ENCODE measurements at regions not wholly inside any gene's neighbourhood (a gene's known extent, or its start where the extent isn't known, plus 50 kb on each side); places are given as distances from the start of the nearest gene placed in this dataset.

GRCh38 chr13:81381560-81381959 lies 1040.6 kb upstream of the SPRY2 start (continued):
- TF ChIP-seq, protein P1, sequence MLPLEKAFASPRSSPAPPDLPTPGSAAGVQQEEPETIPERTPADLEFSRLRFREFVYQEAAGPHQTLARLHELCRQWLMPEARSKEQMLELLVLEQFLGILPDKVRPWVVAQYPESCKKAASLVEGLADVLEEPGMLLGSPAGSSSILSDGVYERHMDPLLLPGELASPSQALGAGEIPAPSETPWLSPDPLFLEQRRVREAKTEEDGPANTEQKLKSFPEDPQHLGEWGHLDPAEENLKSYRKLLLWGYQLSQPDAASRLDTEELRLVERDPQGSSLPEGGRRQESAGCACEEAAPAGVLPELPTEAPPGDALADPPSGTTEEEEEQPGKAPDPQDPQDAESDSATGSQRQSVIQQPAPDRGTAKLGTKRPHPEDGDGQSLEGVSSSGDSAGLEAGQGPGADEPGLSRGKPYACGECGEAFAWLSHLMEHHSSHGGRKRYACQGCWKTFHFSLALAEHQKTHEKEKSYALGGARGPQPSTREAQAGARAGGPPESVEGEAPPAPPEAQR (tag by site-specific recombination; IDR thresholded peaks at IDR 0.05): no peak
- TF ChIP-seq ZNF843 (tag by site-specific recombination; IDR thresholded peaks at IDR 0.05): no peak

DNA sequence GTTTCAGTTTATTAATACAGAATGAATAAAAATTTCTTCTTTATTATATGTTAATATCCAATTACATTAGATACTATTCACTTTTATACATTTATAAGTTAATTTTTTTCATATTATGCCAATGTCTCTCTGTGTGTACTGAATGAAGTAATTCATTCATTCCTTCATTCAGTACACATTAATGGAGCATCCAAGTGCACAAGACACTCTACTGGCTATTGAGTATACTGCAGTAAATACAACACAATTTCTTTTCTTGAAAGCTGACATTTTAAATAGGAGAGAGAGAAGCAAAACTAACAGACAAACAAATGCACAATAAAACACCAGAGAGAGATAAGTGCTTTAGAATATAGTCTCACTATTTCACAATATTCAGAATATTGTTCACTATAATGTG lies 1038.3 kb upstream of the SPRY2 start:
- ChIA-PET CTCF (no interaction called here), POLR2A (no interaction called here)
- H3K36me3 ChIP-seq (ENCODE audit: control insufficient read depth in 2 of 2, insufficient read depth in 1 of 2, low read length in 2 of 2): no peaks in the 10 kb centered on the region
- no peaks in the 10 kb centered on the region for H3K4me1 ChIP-seq (ENCODE audit: control insufficient read depth, insufficient read depth, low read length)
- no peak overlapping the region for H3K27ac ChIP-seq (ENCODE audit: extremely low read depth, low read depth, low read length)
- TF ChIP-seq KLF7 (tag by site-specific recombination; IDR thresholded peaks at IDR 0.05; ENCODE audit: borderline replicate concordance) (no peak), KLF9 (tag by site-specific recombination; IDR thresholded peaks at IDR 0.05; ENCODE audit: low read depth) (no peak), ZNF558 (tag by site-specific recombination; IDR thresholded peaks at IDR 0.05) (no peak), KLF10 (tag by site-specific recombination; IDR thresholded peaks at IDR 0.05) (no peak), ZNF121 (tag by site-specific recombination; IDR thresholded peaks at IDR 0.05) (no peak), ZNF37A (tag by site-specific recombination; IDR thresholded peaks at IDR 0.05) (no peak), BCL11A (tag by site-specific recombination; IDR thresholded peaks at IDR 0.05; ENCODE audit: low read depth) (no peak), GLI2 (tag by site-specific recombination; IDR thresholded peaks at IDR 0.05; ENCODE audit: borderline replicate concordance, low read depth) (no peak), PRDM4 (tag by site-specific recombination; IDR thresholded peaks at IDR 0.05) (no peak), ZFP69B (tag by site-specific recombination; IDR thresholded peaks at IDR 0.05) (no peak), ZNF639 (tag by site-specific recombination; IDR thresholded peaks at IDR 0.05) (no peak)
- H3K9me3 ChIP-seq (ENCODE audit: control insufficient read depth, insufficient read depth, low read depth, low read length): no peaks in the 10 kb centered on the region
- no peak overlapping the region for H3K4me3 ChIP-seq (ENCODE audit: low read depth, low read length)

DNA sequence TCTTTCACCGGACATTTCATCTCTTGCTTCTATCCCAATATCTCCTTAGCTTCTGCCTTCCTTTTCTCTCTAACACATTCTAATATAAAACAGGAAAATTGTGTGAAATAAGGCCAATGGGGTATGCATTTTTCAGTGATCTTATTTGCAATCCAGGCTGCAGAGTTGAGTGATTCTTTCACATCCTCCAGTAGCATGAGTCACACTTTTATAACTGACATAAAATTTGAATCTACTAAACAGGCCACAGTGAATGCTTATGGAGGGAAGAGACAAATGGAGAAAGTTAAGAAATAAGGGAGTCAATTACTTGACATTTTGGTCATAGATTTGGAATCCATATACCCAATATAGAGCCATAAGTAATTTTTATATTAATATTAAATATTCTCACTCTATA lies 1037.0 kb upstream of the SPRY2 start:
- Histone ChIP-seq H3K36me3 (ENCODE audit: control insufficient read depth in 2 of 2, insufficient read depth in 1 of 2, low read length in 2 of 2) (no peaks in the 10 kb centered on the region), H3K4me1 (ENCODE audit: control insufficient read depth, insufficient read depth, low read length) (no peaks in the 10 kb centered on the region), H3K27ac (ENCODE audit: extremely low read depth, low read depth, low read length) (no peak overlapping the region), H3K4me3 (ENCODE audit: low read depth, low read length) (no peak overlapping the region), H3K9me3 (ENCODE audit: control insufficient read depth, insufficient read depth, low read depth, low read length) (no peaks in the 10 kb centered on the region)
- POLR2A ChIA-PET: no interaction called here
- CTCF ChIA-PET: no interaction called here
- TF ChIP-seq OSR2 (tag by site-specific recombination; IDR thresholded peaks at IDR 0.05) (no peak), ZNF223 (tag by site-specific recombination; IDR thresholded peaks at IDR 0.05) (no peak), ZNF660 (tag by site-specific recombination; IDR thresholded peaks at IDR 0.05) (no peak), PRDM2 (tag by site-specific recombination; IDR thresholded peaks at IDR 0.05; ENCODE audit: borderline replicate concordance) (no peak), ZNF324 (tag by site-specific recombination; IDR thresholded peaks at IDR 0.05) (no peak), GLIS1 (tag by site-specific recombination; IDR thresholded peaks at IDR 0.05) (no peak)
